Sigmoid colon (tissue), 6 donors: ENCODE measurements at regions not wholly inside any gene's neighbourhood (a gene's known extent, or its start where the extent isn't known, plus 50 kb on each side); places are given as distances from the start of the nearest gene placed in this dataset.

ENCODE experiments used
- DNase-seq: peaks from one replicate; pipeline ENCODE4 v3.0.0-alpha.2; 2019
- H3K27ac ChIP-seq, 4 donors: fragments of 200-600 bp; sonication (generic); one replicate each; pipeline ENCODE4 v1.5.1; 2016 to 2019; ENCODE audit warnings: mild to moderate bottlenecking in 1 of 4
- H3K27me3 ChIP-seq, 3 donors: fragments of 200-600 bp; sonication (generic); one replicate each; pipeline ENCODE4 v1.5.1; 2019; ENCODE audit warnings: mild to moderate bottlenecking in 1 of 3
- H3K36me3 ChIP-seq, 4 donors: fragments of 200-600 bp; sonication (generic); one replicate each; pipeline ENCODE4 v1.5.1; 2016 to 2019
- H3K4me1 ChIP-seq, 4 donors: fragments of 200-600 bp; sonication (generic); one replicate each; pipeline ENCODE4 v1.5.1; 2017 to 2019
- H3K4me3 ChIP-seq, 4 donors: fragments of 200-600 bp; sonication (generic); one replicate each; pipeline ENCODE4 v1.5.1; 2017 to 2019; ENCODE audit warnings: mild to moderate bottlenecking in 2 of 4, moderate library complexity in 1 of 4
- H3K9me3 ChIP-seq, 4 donors: fragments of 200-600 bp in 3 of 4; sonication (generic) in 3 of 4; one replicate each; pipeline versions ENCODE4 v1.5.1 to v1.6.1; 2013 to 2019
- EP300 ChIP-seq, 4 donors: sonication (generic); formaldehyde crosslinking; IDR thresholded peaks; one replicate each; pipeline ENCODE4 v1.6.1; 2017; ENCODE audit warnings: antibody characterized with exemption in 4 of 4
- POLR2A ChIP-seq, 2 donors: fragments of 450-650 bp; IDR thresholded peaks; one replicate each; pipeline ENCODE4 v1.6.1; 2016; ENCODE audit warnings: antibody characterized with exemption in 2 of 2, mild to moderate bottlenecking in 2 of 2, moderate library complexity in 2 of 2
- POLR2AphosphoS5 ChIP-seq, 4 donors: sonication (generic); formaldehyde crosslinking; IDR thresholded peaks; one replicate each; pipeline ENCODE4 v1.6.1; 2017; ENCODE audit warnings: antibody characterized with exemption in 4 of 4
- WGBS, 2 donors: extraction: QIAGEN DNeasy Blood & Tissue Kit; methylation state at CpG; one replicate each; pipeline ENCODE4 v1.1.7; 2013; 5-methylcytosine and 5-hydroxymethylcytosine counted together
- intact Hi-C: fragments of 100-400 bp; cut with DNase I; formaldehyde crosslinking; loops from one replicate; pipeline ENCODE4 v1.15.1; 2023
- TF ChIP-seq, protein P1 (sequence below), 4 experiments: fragments of 450-650 bp in 3 of 4; fragments of 200-600 bp in 1 of 4; IDR thresholded peaks; one replicate each; pipeline ENCODE4 v1.5.1; 2016 to 2019; ENCODE audit warnings: antibody characterized with exemption in 4 of 4, mild to moderate bottlenecking in 3 of 4, moderate library complexity in 2 of 4
- donor health status: healthy with polysubstance abuse.
- donor health status: healthy.

DNA sequence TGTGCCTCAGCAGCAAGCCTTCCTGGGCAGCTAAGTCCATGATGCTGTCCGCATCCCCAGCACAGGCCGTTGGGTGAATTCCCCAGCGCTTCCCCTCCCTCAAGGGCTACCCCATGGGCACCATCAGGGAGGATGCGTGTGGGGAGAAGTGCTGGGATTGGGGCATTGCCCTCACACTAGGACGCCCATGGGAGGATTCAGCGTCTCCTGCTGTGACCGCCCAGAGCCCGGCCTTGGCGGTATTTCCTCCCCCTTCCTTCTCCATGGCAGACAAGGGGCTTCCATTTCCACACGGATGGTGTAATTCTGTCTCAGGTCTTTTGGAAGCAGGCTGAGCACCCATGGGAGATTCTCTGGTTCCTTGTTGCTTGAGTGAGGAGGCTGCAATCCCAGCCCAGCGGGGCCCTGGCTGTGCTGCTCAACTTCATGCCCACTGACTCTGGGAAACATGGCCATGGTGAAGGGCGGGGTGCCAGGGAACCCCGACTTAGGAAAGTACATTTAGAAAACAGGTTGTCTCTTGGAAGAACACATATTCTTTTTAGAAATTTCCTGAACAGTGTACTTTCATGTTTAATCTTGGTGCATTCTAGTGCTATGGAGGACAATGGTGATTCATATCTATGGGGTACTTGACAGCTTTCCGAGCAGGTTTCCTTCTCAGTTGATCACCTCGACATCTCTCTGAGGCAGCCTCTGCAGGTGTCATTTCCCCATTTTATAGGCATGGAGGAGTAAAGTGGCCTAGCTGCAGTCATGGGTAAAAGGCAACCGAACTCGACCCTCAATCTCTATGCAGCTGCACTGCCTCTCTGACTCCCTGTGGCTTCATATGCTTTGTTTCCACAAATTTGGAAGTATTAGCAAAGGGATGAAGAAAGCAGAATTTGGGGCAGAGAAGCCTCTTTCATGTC lies 178.2 kb upstream of the CST7 start:
- no peak overlapping the region for H3K27ac ChIP-seq
- no peak overlapping the region for H3K4me3 ChIP-seq
- H3K4me1 ChIP-seq = no peaks in the 10 kb centered on the region
- TF ChIP-seq POLR2A (IDR thresholded peaks at IDR 0.05) = no peak
- TF ChIP-seq, protein P1, sequence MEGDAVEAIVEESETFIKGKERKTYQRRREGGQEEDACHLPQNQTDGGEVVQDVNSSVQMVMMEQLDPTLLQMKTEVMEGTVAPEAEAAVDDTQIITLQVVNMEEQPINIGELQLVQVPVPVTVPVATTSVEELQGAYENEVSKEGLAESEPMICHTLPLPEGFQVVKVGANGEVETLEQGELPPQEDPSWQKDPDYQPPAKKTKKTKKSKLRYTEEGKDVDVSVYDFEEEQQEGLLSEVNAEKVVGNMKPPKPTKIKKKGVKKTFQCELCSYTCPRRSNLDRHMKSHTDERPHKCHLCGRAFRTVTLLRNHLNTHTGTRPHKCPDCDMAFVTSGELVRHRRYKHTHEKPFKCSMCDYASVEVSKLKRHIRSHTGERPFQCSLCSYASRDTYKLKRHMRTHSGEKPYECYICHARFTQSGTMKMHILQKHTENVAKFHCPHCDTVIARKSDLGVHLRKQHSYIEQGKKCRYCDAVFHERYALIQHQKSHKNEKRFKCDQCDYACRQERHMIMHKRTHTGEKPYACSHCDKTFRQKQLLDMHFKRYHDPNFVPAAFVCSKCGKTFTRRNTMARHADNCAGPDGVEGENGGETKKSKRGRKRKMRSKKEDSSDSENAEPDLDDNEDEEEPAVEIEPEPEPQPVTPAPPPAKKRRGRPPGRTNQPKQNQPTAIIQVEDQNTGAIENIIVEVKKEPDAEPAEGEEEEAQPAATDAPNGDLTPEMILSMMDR (IDR thresholded peaks at IDR 0.05) = no peak
- no peak for TF ChIP-seq POLR2AphosphoS5 (IDR thresholded peaks at IDR 0.05)
- TF ChIP-seq EP300 (IDR thresholded peaks at IDR 0.05) = no peak
- no peaks in the 10 kb centered on the region for H3K36me3 ChIP-seq
- peaks cover 0 to 4% (median 0%) of the 10 kb centered on the region in 4 donors for H3K9me3 ChIP-seq
- intact Hi-C loops = no loop called here
- H3K27me3 ChIP-seq = no peaks in the 10 kb centered on the region
- no peak for DNase-seq
- WGBS, 2 donors = 85 to 89% methylated on average over 17 of the region's 17 CpGs

GRCh38 chr20:24771542-24772061 lies 177.5 kb upstream of the CST7 start:
- Histone ChIP-seq H3K9me3 (peaks cover 0 to 4% (median 0%) of the 10 kb centered on the region in 4 donors), H3K4me1 (no peaks in the 10 kb centered on the region), H3K27ac (no peak overlapping the region), H3K36me3 (no peaks in the 10 kb centered on the region), H3K4me3 (no peak overlapping the region), H3K27me3 (no peaks in the 10 kb centered on the region)
- no peak for TF ChIP-seq EP300 (IDR thresholded peaks at IDR 0.05)
- TF ChIP-seq, protein P1 (IDR thresholded peaks at IDR 0.05) = no peak
- no peak for TF ChIP-seq POLR2A (IDR thresholded peaks at IDR 0.05)
- no peak for TF ChIP-seq POLR2AphosphoS5 (IDR thresholded peaks at IDR 0.05)
- DNase-seq = no peak
- 61 to 74% methylated on average over 9 of the region's 9 CpGs for WGBS, 2 donors
- intact Hi-C loops = no loop called here

- DNase-seq = no peak
- intact Hi-C loops = no loop called here
- WGBS, 2 donors = 79 to 82% methylated on average over 10 of the region's 10 CpGs
Measured at GRCh38 chr20:24772667-24773066, 176.4 kb upstream of the CST7 start.

DNA sequence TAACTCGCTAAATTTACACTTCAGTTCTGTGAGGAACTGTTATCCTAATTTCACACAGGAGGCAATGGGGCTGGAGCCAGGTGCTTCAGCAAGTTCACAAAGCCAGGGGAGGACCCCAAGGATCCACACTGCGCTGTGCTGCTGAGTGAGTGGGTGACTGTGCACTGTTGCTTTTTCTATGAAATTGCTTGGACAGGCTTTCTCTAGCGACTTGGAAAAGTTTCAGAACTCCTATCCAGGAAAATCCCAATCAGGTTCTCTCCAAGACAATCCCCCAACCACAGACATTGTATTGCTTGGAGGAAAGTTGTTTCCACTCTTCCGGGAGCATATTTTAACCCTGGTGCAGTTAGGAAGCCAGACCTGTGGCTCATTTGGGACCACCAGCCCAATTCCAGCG lies 175.9 kb upstream of the CST7 start:
- no peak for DNase-seq
- intact Hi-C loops = no loop called here
- TF ChIP-seq, protein P1 (IDR thresholded peaks at IDR 0.05) = no peak
- no peak for TF ChIP-seq EP300 (IDR thresholded peaks at IDR 0.05)
- TF ChIP-seq POLR2A (IDR thresholded peaks at IDR 0.05) = no peak
- no peak for TF ChIP-seq POLR2AphosphoS5 (IDR thresholded peaks at IDR 0.05)

More at GRCh38 chr20:24772667-24773066, 176.4 kb upstream of the CST7 start:
- Histone ChIP-seq H3K4me1 (no peaks in the 10 kb centered on the region), H3K9me3 (peaks cover 0 to 4% (median 0%) of the 10 kb centered on the region in 4 donors), H3K4me3 (no peak overlapping the region), H3K27ac (no peak overlapping the region), H3K36me3 (no peaks in the 10 kb centered on the region), H3K27me3 (no peaks in the 10 kb centered on the region)
- no peak for TF ChIP-seq EP300 (IDR thresholded peaks at IDR 0.05)
- no peak for TF ChIP-seq POLR2AphosphoS5 (IDR thresholded peaks at IDR 0.05)
- no peak for TF ChIP-seq POLR2A (IDR thresholded peaks at IDR 0.05)
- TF ChIP-seq, protein P1 (IDR thresholded peaks at IDR 0.05) = no peak

More for the DNA sequence above, 175.9 kb upstream of the CST7 start:
- Histone ChIP-seq H3K9me3 (peaks cover 0 to 4% (median 0%) of the 10 kb centered on the region in 4 donors), H3K27ac (no peak overlapping the region), H3K4me3 (no peak overlapping the region), H3K36me3 (no peaks in the 10 kb centered on the region), H3K27me3 (no peaks in the 10 kb centered on the region), H3K4me1 (no peaks in the 10 kb centered on the region)
- WGBS, 2 donors = 75 to 86% methylated on average over 5 of the region's 5 CpGs
